A172 (cell line): ENCODE measurements at regions not wholly inside any gene's neighbourhood (a gene's known extent, or its start where the extent isn't known, plus 50 kb on each side); places are given as distances from the start of the nearest gene placed in this dataset.
A peak's percentile ranks its signal among the peaks of the same experiment; 100 is the strongest.
"Not testable (repeated sequence)": the region's sequence is repeated elsewhere in the genome, so short reads cannot be mapped to it uniquely, and the experiment has no call there.

Experiments
- DNase-seq: peaks from one replicate; pipeline ENCODE4 v3.0.0-alpha.2; 2015; ENCODE audit warnings: low spot score

GRCh38 chr7:149606826-149607225 is 109.2 kb upstream of the ZNF746 start:
- no peak for DNase-seq

GRCh38 chr7:149605696-149606095 is 108.1 kb upstream of the ZNF746 start:
- DNase-seq = no peak

GRCh38 chr7:149604521-149604920 is 106.9 kb upstream of the ZNF746 start:
- DNase-seq = no peak

- not testable (repeated sequence) for DNase-seq
These were observed 103.2 kb upstream of the ZNF746 start for GRCh38 chr7:149600669-149601330.

GRCh38 chr7:149599636-149600206 is 102.1 kb upstream of the ZNF746 start:
- no peak for DNase-seq

GRCh38 chr7:149598721-149599308 is 101.2 kb upstream of the ZNF746 start:
- peak; percentile 19 for DNase-seq

GRCh38 chr7:149597789-149598188 is 100.2 kb upstream of the ZNF746 start:
- DNase-seq = not testable (repeated sequence)

- no peak for DNase-seq
These were observed 97.9 kb upstream of the ZNF746 start for GRCh38 chr7:149595541-149595940.

- DNase-seq = no peak
These were observed 97.5 kb upstream of the ZNF746 start for GRCh38 chr7:149595078-149595477.

GRCh38 chr7:149588930-149589329 is 91.3 kb upstream of the ZNF746 start:
- no peak for DNase-seq

- no peak for DNase-seq
These were observed 89.3 kb upstream of the ZNF746 start for GRCh38 chr7:149586646-149587645.

GRCh38 chr7:149584530-149584929 is 86.9 kb upstream of the ZNF746 start:
- DNase-seq = no peak

GRCh38 chr7:149584009-149584408 is 86.4 kb upstream of the ZNF746 start:
- no peak for DNase-seq

- DNase-seq = no peak
These were observed 82.7 kb upstream of the ZNF746 start for GRCh38 chr7:149580328-149580727.

GRCh38 chr7:149579365-149579764 is 81.8 kb upstream of the ZNF746 start:
- DNase-seq = not testable (repeated sequence)

GRCh38 chr7:149574428-149574827 is 76.8 kb upstream of the ZNF746 start:
- not testable (repeated sequence) for DNase-seq

- DNase-seq = no peak
These were observed 75.9 kb upstream of the ZNF746 start for GRCh38 chr7:149573519-149573918.

GRCh38 chr7:149572920-149573319 is 75.3 kb upstream of the ZNF746 start:
- not testable (repeated sequence) for DNase-seq

GRCh38 chr7:149570784-149571183 is 73.2 kb upstream of the ZNF746 start:
- no peak for DNase-seq

GRCh38 chr7:149569726-149570422 is 72.3 kb upstream of the ZNF746 start:
- no peak for DNase-seq

- DNase-seq = peak; percentile 57
These were observed 71.6 kb upstream of the ZNF746 start for GRCh38 chr7:149569025-149569725.
